ENCODE measurements at regions not wholly inside any gene's neighbourhood (a gene's known extent, or its start where the extent isn't known, plus 50 kb on each side); places are given as distances from the start of the nearest gene placed in this dataset.

DNA sequence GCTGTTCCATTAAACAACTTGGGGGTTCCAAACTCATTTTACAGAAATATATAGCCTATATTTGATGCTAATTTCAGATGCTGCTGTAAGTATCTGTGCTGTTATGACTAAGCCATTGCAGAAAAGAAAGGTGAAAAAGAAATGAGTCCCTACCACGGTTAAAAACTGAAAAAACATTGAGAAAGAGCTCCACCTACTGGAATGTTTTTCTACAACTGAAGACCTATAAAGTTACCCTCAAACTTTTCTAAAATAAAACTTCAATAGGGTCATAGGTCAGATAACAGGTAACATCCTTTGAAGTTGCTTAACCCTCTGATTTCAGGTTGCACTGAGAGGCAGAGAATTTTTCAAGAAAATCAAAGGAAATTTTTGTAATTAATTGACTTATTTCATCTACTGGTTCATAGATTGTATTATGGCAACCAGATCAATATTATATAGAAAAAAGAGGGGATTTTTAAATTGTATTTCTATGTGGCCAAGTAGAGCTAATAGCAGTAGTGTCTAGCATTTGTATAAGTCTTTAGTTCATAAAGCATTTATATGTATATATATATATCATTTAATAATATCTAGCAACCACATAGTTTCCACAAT, 279.9 kb downstream of the RPS29 start:
- no peak overlapping the region for H3K4me3 ChIP-seq (ENCODE audit: low read depth, low read length)

DNA sequence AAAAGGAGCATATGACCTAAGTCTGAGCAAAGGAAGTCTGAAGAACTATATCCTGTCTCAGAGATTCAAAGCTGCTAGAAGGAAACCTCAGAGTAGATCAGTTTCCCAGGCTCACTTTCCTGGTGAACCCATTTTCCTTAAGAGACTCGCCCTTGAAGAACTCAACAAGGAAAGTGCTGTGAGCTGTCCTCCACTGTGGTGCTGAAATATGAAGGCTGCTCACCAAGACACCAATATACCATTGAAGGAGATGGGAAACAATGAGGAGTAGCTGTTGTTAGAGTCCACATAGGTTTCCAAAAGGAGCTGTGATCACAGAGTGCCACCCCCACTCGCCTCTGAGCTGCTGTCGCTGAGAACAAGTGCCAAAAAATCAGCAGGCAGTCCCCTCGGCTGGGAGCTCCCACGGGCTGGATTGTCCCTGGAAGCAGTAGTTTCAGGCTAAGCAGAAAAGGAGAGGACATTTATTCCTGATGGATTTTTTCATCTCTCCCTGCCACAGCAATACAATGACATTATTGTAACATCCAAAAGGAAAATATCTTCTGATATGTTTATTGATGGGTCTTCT, 282.1 kb downstream of the RPS29 start:
- peak; percentile 37 for DNase-seq (ENCODE audit: low read depth, low spot score)
- in situ Hi-C loops (cut with HindIII; ENCODE audit: low sequenced_read_pairs), result no loop called here
- H3K4me3 ChIP-seq (ENCODE audit: low read depth, low read length), result no peak overlapping the region
- TF ChIP-seq, protein P1, sequence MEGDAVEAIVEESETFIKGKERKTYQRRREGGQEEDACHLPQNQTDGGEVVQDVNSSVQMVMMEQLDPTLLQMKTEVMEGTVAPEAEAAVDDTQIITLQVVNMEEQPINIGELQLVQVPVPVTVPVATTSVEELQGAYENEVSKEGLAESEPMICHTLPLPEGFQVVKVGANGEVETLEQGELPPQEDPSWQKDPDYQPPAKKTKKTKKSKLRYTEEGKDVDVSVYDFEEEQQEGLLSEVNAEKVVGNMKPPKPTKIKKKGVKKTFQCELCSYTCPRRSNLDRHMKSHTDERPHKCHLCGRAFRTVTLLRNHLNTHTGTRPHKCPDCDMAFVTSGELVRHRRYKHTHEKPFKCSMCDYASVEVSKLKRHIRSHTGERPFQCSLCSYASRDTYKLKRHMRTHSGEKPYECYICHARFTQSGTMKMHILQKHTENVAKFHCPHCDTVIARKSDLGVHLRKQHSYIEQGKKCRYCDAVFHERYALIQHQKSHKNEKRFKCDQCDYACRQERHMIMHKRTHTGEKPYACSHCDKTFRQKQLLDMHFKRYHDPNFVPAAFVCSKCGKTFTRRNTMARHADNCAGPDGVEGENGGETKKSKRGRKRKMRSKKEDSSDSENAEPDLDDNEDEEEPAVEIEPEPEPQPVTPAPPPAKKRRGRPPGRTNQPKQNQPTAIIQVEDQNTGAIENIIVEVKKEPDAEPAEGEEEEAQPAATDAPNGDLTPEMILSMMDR (IDR thresholded peaks at IDR 0.05; ENCODE audit: low read depth, low read length), result no peak

More for the DNA sequence above, 279.9 kb downstream of the RPS29 start:
- in situ Hi-C loops (cut with HindIII; ENCODE audit: low sequenced_read_pairs), result no loop called here
- peak; percentile 16 for DNase-seq (ENCODE audit: low read depth, low spot score)
- TF ChIP-seq, protein P1 (IDR thresholded peaks at IDR 0.05; ENCODE audit: low read depth, low read length), result peak; percentile 35

DNA sequence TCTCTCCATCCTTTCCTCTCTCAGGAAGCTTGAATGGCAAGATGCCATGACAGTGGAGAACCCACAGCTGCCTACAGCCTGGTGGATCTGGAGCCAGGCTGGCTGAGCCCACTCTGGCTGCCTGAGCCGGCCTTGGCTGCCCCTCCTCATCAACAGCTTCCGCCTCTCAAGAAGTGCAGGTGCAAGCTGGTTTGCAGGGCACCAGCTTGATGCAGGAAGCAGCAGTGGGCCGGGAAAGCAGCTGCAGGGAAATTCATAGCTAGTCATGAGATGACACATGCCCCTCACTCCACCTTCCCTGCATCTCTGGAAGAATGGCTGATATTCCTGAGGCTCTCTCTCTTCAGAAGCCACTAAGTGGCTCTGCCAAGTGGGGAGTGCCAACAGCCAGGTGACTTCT, 289.1 kb downstream of the RPS29 start:
- no peak for DNase-seq (ENCODE audit: low read depth, low spot score)
- no peak overlapping the region for H3K4me3 ChIP-seq (ENCODE audit: low read depth, low read length)
- in situ Hi-C loops (cut with HindIII; ENCODE audit: low sequenced_read_pairs), result no loop called here
- TF ChIP-seq, protein P1 (IDR thresholded peaks at IDR 0.05; ENCODE audit: low read depth, low read length), result no peak

DNA sequence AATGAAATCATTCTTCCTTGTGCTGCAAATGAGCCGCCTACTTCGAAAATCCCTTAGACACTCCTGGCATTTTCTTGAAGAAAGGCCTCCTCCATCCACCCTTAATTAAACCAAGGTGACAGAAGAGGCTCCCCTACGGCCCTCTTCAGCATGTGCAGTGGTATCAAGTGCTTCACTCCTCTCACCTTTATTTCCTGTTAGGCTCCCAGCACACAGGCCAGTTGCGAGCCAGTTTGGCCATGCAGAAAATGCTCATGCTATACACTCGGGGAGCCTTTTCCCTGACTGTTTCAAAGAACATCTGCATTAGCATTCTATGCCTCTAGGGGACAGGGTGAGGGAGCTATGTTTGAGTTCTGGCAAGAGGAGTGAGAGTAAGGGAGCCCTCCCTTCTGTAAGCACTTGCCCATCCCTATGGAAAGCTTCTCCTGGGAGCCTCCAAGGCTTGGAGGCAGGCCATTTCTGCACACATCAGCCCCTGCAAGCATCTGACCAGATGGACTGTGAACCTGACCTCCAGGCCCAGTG, 291.5 kb downstream of the RPS29 start:
- in situ Hi-C loops (cut with HindIII; ENCODE audit: low sequenced_read_pairs), result no loop called here
- no peak for DNase-seq (ENCODE audit: low read depth, low spot score)
- H3K4me3 ChIP-seq (ENCODE audit: low read depth, low read length), result no peak overlapping the region
- TF ChIP-seq, protein P1 (IDR thresholded peaks at IDR 0.05; ENCODE audit: low read depth, low read length), result no peak

DNA sequence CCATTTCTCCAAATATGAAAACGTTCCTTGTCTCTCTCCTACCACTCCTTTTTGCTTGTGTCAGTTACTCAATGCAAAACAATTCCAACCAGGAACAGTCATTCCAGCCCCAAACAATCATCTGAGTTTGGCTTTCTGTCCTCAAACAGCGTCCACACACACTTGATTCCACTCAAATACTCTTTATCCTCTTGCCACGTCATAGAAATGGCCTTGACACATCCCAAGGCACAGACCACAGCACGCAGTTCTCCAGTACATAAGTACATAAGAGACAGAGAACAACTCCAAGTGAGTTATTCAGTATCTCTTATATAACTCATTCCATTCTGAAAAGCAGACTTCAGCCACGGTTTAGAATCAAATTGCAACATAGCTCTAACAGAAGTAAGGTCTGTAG, 299.2 kb downstream of the RPS29 start:
- DNase-seq (ENCODE audit: low read depth, low spot score), result no peak
- TF ChIP-seq, protein P1 (IDR thresholded peaks at IDR 0.05; ENCODE audit: low read depth, low read length), result no peak
- H3K4me3 ChIP-seq (ENCODE audit: low read depth, low read length), result no peak overlapping the region
- in situ Hi-C loops (cut with HindIII; ENCODE audit: low sequenced_read_pairs), result no loop called here

DNA sequence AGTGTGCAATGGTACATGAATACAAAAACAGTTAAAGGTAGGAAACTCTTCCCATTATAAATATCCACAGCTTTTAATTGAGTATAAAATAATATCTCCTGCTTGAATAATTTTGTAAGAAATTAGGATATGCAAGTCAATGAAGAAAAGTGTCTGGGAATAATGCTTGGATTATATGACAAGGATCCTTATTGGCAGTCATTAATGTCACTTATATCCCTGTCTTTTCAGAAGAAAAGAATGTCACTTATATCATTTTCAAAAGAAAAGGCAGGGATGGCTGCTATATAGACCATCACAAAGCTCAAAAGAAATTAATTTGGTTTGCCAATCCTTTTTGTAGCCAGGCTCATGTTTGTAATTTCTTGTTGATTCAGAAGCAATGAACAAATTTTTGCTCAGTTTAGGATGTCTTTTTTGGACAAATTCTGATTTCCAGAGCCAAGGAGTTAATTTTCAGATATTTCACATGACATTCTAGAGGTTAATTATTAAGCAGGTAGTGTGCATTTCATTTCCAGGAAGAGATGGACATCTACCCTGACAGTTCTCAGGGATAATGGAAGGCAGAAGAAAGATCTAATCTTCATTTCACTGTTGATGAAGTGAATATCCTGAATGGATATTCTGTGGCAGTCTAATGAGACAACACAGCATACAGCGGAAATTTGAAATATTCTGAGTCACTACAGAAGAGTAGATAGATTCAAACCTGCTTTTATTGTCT, 299.8 kb downstream of the RPS29 start:
- in situ Hi-C loops (cut with HindIII; ENCODE audit: low sequenced_read_pairs), result no loop called here
- no peak for DNase-seq (ENCODE audit: low read depth, low spot score)
- TF ChIP-seq, protein P1 (IDR thresholded peaks at IDR 0.05; ENCODE audit: low read depth, low read length), result no peak
- no peak overlapping the region for H3K4me3 ChIP-seq (ENCODE audit: low read depth, low read length)
